ENCODE measurements at regions not wholly inside any gene's neighbourhood (a gene's known extent, or its start where the extent isn't known, plus 50 kb on each side); places are given as distances from the start of the nearest gene placed in this dataset.

- DNase-seq (ENCODE audit: low read depth): no peak
- no peak overlapping the region for H3K4me3 ChIP-seq (replicated peaks; ENCODE audit: low read depth, low read length)
- TF ChIP-seq CTCF (IDR thresholded peaks at IDR 0.05; ENCODE audit: low read length, missing control alignments): no peak
Measured at GRCh38 chr18:78319961-78320360, 659.7 kb upstream of the SALL3 start.

GRCh38 chr18:78321402-78321801 lies 658.2 kb upstream of the SALL3 start:
- TF ChIP-seq CTCF (IDR thresholded peaks at IDR 0.05; ENCODE audit: low read length, missing control alignments): no peak
- no peak for DNase-seq (ENCODE audit: low read depth)
- H3K4me3 ChIP-seq (replicated peaks; ENCODE audit: low read depth, low read length): no peak overlapping the region

- TF ChIP-seq CTCF (IDR thresholded peaks at IDR 0.05; ENCODE audit: low read length, missing control alignments): no peak
- no peak for DNase-seq (ENCODE audit: low read depth)
- no peak overlapping the region for H3K4me3 ChIP-seq (replicated peaks; ENCODE audit: low read depth, low read length)
Measured at GRCh38 chr18:78323453-78324197, 656.0 kb upstream of the SALL3 start.

GRCh38 chr18:78327643-78328042 lies 652.0 kb upstream of the SALL3 start:
- H3K4me3 ChIP-seq (replicated peaks; ENCODE audit: low read depth, low read length): no peak overlapping the region
- no peak for DNase-seq (ENCODE audit: low read depth)
- no peak for TF ChIP-seq CTCF (IDR thresholded peaks at IDR 0.05; ENCODE audit: low read length, missing control alignments)

- DNase-seq (ENCODE audit: low read depth): no peak
- TF ChIP-seq CTCF (IDR thresholded peaks at IDR 0.05; ENCODE audit: low read length, missing control alignments): no peak
- no peak overlapping the region for H3K4me3 ChIP-seq (replicated peaks; ENCODE audit: low read depth, low read length)
Measured at GRCh38 chr18:78330766-78331165, 648.9 kb upstream of the SALL3 start.

GRCh38 chr18:78352910-78353309 lies 626.7 kb upstream of the SALL3 start:
- no peak overlapping the region for H3K4me3 ChIP-seq (replicated peaks; ENCODE audit: low read depth, low read length)
- TF ChIP-seq CTCF (IDR thresholded peaks at IDR 0.05; ENCODE audit: low read length, missing control alignments): no peak
- no peak for DNase-seq (ENCODE audit: low read depth)

- H3K4me3 ChIP-seq (replicated peaks; ENCODE audit: low read depth, low read length): no peak overlapping the region
- DNase-seq (ENCODE audit: low read depth): no peak
- no peak for TF ChIP-seq CTCF (IDR thresholded peaks at IDR 0.05; ENCODE audit: low read length, missing control alignments)
Measured at GRCh38 chr18:78362198-78362597, 617.4 kb upstream of the SALL3 start.

Measured in fibroblast of pulmonary artery (primary cell).